ENCODE measurements at regions not wholly inside any gene's neighbourhood (a gene's known extent, or its start where the extent isn't known, plus 50 kb on each side); places are given as distances from the start of the nearest gene placed in this dataset.

- Histone ChIP-seq H3K4me3 (ENCODE audit: low read depth, low read length, poor library complexity, severe bottlenecking) (no peak overlapping the region), H3K36me3 (ENCODE audit: insufficient read depth, low read length) (no peaks in the 10 kb centered on the region), H3K79me2 (ENCODE audit: insufficient read depth, low read length) (no peaks in the 10 kb centered on the region), H2AFZ (ENCODE audit: low read length) (no peak overlapping the region), H3K9ac (ENCODE audit: low read length) (no peak overlapping the region), H3K9me3 (ENCODE audit: low read length) (no peaks in the 10 kb centered on the region), H3K4me1 (ENCODE audit: insufficient read depth, low read length, severe bottlenecking) (no peaks in the 10 kb centered on the region), H3F3A (ENCODE audit: insufficient read depth, low read length) (no peaks in the 10 kb centered on the region), H3K4me2 (ENCODE audit: low read length) (no peak overlapping the region), H3K27ac (ENCODE audit: low read depth, low read length, poor library complexity, severe bottlenecking) (no peak overlapping the region), H4K20me1 (ENCODE audit: insufficient read depth, low read length) (no peaks in the 10 kb centered on the region), H3K27me3 (ENCODE audit: insufficient read depth, low read length) (no peaks in the 10 kb centered on the region), H3K9me2 (ENCODE audit: low read depth, low read length) (no peaks in the 10 kb centered on the region)
- TF ChIP-seq EZH2 (IDR thresholded peaks at IDR 0.05; ENCODE audit: borderline replicate concordance, low read length) (no peak), CTCF (IDR thresholded peaks at IDR 0.05; ENCODE audit: low read length) (no peak)
Observed at GRCh38 chr12:115319446-115320040, 635.6 kb upstream of the TBX3 start.

GRCh38 chr12:115313929-115314328 lies 630.0 kb upstream of the TBX3 start:
- Histone ChIP-seq H3K27me3 (ENCODE audit: insufficient read depth, low read length) (no peaks in the 10 kb centered on the region), H3K9me3 (ENCODE audit: low read length) (no peaks in the 10 kb centered on the region), H3K4me2 (ENCODE audit: low read length) (no peak overlapping the region), H2AFZ (ENCODE audit: low read length) (no peak overlapping the region), H3F3A (ENCODE audit: insufficient read depth, low read length) (no peaks in the 10 kb centered on the region), H3K36me3 (ENCODE audit: insufficient read depth, low read length) (no peaks in the 10 kb centered on the region), H3K9ac (ENCODE audit: low read length) (no peak overlapping the region), H3K27ac (ENCODE audit: low read depth, low read length, poor library complexity, severe bottlenecking) (no peak overlapping the region), H3K79me2 (ENCODE audit: insufficient read depth, low read length) (no peaks in the 10 kb centered on the region), H3K4me1 (ENCODE audit: insufficient read depth, low read length, severe bottlenecking) (no peaks in the 10 kb centered on the region), H3K9me2 (ENCODE audit: low read depth, low read length) (no peaks in the 10 kb centered on the region), H4K20me1 (ENCODE audit: insufficient read depth, low read length) (no peaks in the 10 kb centered on the region), H3K4me3 (ENCODE audit: low read depth, low read length, poor library complexity, severe bottlenecking) (no peak overlapping the region)
- no peak for TF ChIP-seq EZH2 (IDR thresholded peaks at IDR 0.05; ENCODE audit: borderline replicate concordance, low read length)
- no peak for TF ChIP-seq CTCF (IDR thresholded peaks at IDR 0.05; ENCODE audit: low read length)

GRCh38 chr12:115312901-115313300 lies 628.9 kb upstream of the TBX3 start:
- no peak overlapping the region for H3K4me3 ChIP-seq (ENCODE audit: low read depth, low read length, poor library complexity, severe bottlenecking)
- H4K20me1 ChIP-seq (ENCODE audit: insufficient read depth, low read length), result no peaks in the 10 kb centered on the region
- no peak overlapping the region for H3K9ac ChIP-seq (ENCODE audit: low read length)
- no peaks in the 10 kb centered on the region for H3K4me1 ChIP-seq (ENCODE audit: insufficient read depth, low read length, severe bottlenecking)
- H3K4me2 ChIP-seq (ENCODE audit: low read length), result no peak overlapping the region
- H3K9me2 ChIP-seq (ENCODE audit: low read depth, low read length), result no peaks in the 10 kb centered on the region
- H3K9me3 ChIP-seq (ENCODE audit: low read length), result no peaks in the 10 kb centered on the region
- H3K79me2 ChIP-seq (ENCODE audit: insufficient read depth, low read length), result no peaks in the 10 kb centered on the region
- no peaks in the 10 kb centered on the region for H3F3A ChIP-seq (ENCODE audit: insufficient read depth, low read length)
- no peak for TF ChIP-seq EZH2 (IDR thresholded peaks at IDR 0.05; ENCODE audit: borderline replicate concordance, low read length)
- TF ChIP-seq CTCF (IDR thresholded peaks at IDR 0.05; ENCODE audit: low read length), result no peak
- no peak overlapping the region for H3K27ac ChIP-seq (ENCODE audit: low read depth, low read length, poor library complexity, severe bottlenecking)
- H3K36me3 ChIP-seq (ENCODE audit: insufficient read depth, low read length), result no peaks in the 10 kb centered on the region
- no peaks in the 10 kb centered on the region for H3K27me3 ChIP-seq (ENCODE audit: insufficient read depth, low read length)
- H2AFZ ChIP-seq (ENCODE audit: low read length), result no peak overlapping the region

All from OCI-LY1 (cell line).